ENCODE measurements at regions not wholly inside any gene's neighbourhood (a gene's known extent, or its start where the extent isn't known, plus 50 kb on each side); places are given as distances from the start of the nearest gene placed in this dataset.

DNA sequence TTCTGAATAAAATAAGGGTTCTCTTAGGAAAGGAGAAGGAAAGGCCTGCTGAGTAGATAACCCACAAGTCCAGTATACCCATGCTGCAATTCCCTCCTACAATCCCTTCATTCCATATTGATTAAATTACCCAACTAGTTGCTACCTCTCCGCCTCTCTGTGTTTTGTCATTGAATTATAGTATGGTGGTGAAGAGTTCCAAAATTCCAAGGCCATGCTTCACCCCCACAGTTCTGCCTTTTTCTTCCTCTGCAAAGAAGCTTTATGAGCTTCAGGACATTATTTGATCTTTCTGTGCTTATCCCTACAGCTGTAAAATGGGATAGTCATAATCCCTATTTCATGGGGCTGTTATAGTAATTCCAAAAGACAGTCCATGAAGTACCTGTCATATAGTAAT is 215.6 kb downstream of the ACTL7B start:
- WGBS (ENCODE audit: low lambda C conversion rate, missing lambda C conversion rate), result 100% methylated on average over 1 of the region's 1 CpG
- no peaks in the 10 kb centered on the region for H4K20me1 ChIP-seq (ENCODE audit: insufficient read depth, poor library complexity, severe bottlenecking)
- no peak for DNase-seq (ENCODE audit: low spot score)
- peaks cover 8% of the 10 kb centered on the region for H3K4me1 ChIP-seq (ENCODE audit: insufficient read depth)
- no peak overlapping the region for H3K4me3 ChIP-seq
- no peaks in the 10 kb centered on the region for H3K79me2 ChIP-seq
- H3K4me2 ChIP-seq, result no peak overlapping the region
- no peak for TF ChIP-seq EZH2 (IDR thresholded peaks at IDR 0.05; ENCODE audit: borderline replicate concordance)
- no peak for TF ChIP-seq CTCF (IDR thresholded peaks at IDR 0.05; ENCODE audit: poor library complexity)
- TF ChIP-seq EZH2phosphoT487 (IDR thresholded peaks at IDR 0.05; ENCODE audit: low read depth, severe bottlenecking, unreplicated experiment), result no peak
- H3K27me3 ChIP-seq, result no peaks in the 10 kb centered on the region
- no peaks in the 10 kb centered on the region for H3K36me3 ChIP-seq (replicated peaks; ENCODE audit: insufficient read depth, low read depth)
- no peaks in the 10 kb centered on the region for H3K9me3 ChIP-seq (ENCODE audit: low read depth)
- H3K9me2 ChIP-seq (replicated peaks; ENCODE audit: insufficient read depth), result no peaks in the 10 kb centered on the region
- peak overlapping the region; percentile 28 for H3K27ac ChIP-seq
- H2AFZ ChIP-seq, result no peak overlapping the region

DNA sequence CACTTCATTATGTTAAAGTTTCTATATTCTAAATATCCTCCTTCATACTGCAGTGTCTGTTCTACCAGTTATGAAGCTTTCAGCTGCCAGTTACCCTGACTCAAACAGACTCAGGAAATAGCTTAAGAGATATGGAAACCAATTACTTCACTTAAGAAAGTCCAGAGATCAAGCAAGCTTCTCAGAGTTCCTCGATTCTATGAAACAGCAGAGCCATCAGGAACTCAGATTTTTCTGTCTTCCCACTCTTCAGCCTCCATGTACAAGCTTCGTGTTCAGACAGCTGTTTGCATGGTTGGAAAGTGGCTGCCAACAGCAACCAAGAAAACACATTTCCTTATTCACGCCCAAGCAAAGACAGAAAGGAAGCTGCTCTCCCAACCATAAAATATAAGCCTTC is 216.1 kb downstream of the ACTL7B start:
- Histone ChIP-seq H3K79me2 (no peaks in the 10 kb centered on the region), H3K4me1 (ENCODE audit: insufficient read depth) (peaks cover 8% of the 10 kb centered on the region), H2AFZ (no peak overlapping the region), H4K20me1 (ENCODE audit: insufficient read depth, poor library complexity, severe bottlenecking) (no peaks in the 10 kb centered on the region), H3K36me3 (replicated peaks; ENCODE audit: insufficient read depth, low read depth) (no peaks in the 10 kb centered on the region), H3K27me3 (no peaks in the 10 kb centered on the region), H3K27ac (peak overlapping the region; percentile 28), H3K4me2 (no peak overlapping the region), H3K4me3 (no peak overlapping the region), H3K9me3 (ENCODE audit: low read depth) (no peaks in the 10 kb centered on the region), H3K9me2 (replicated peaks; ENCODE audit: insufficient read depth) (no peaks in the 10 kb centered on the region)
- DNase-seq (ENCODE audit: low spot score), result no peak
- TF ChIP-seq EZH2 (IDR thresholded peaks at IDR 0.05; ENCODE audit: borderline replicate concordance), result no peak
- no peak for TF ChIP-seq CTCF (IDR thresholded peaks at IDR 0.05; ENCODE audit: poor library complexity)
- no peak for TF ChIP-seq EZH2phosphoT487 (IDR thresholded peaks at IDR 0.05; ENCODE audit: low read depth, severe bottlenecking, unreplicated experiment)
- WGBS (ENCODE audit: low lambda C conversion rate, missing lambda C conversion rate), result 68% methylated on average over 3 of the region's 3 CpGs

DNA sequence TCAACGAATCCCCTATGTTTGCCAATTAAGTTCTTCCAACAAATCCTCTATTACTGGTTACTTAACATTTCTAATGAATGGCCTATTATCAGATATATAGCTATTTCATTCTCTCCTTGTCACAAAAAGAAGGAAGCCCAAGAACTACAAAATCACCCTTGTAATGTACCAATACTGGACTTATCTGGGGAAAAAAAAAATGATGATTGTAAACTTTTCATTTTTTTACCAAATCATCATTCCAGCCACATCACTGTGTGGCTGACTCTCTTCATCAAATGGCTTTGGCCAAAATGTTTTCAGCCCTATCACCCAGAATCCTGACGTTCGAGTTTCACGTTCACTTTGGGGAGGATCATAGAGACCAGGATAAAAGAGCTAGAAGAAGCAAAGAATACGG is 216.7 kb downstream of the ACTL7B start:
- DNase-seq (ENCODE audit: low spot score), result no peak
- 92% methylated on average over 5 of the region's 5 CpGs for WGBS (ENCODE audit: low lambda C conversion rate, missing lambda C conversion rate)
- no peak for TF ChIP-seq CTCF (IDR thresholded peaks at IDR 0.05; ENCODE audit: poor library complexity)
- no peak for TF ChIP-seq EZH2 (IDR thresholded peaks at IDR 0.05; ENCODE audit: borderline replicate concordance)
- TF ChIP-seq EZH2phosphoT487 (IDR thresholded peaks at IDR 0.05; ENCODE audit: low read depth, severe bottlenecking, unreplicated experiment), result no peak
- Histone ChIP-seq H3K27ac (no peak overlapping the region), H3K36me3 (replicated peaks; ENCODE audit: insufficient read depth, low read depth) (no peaks in the 10 kb centered on the region), H3K4me3 (no peak overlapping the region), H3K27me3 (no peaks in the 10 kb centered on the region), H3K4me2 (no peak overlapping the region), H2AFZ (no peak overlapping the region), H3K9me3 (ENCODE audit: low read depth) (no peaks in the 10 kb centered on the region), H3K79me2 (no peaks in the 10 kb centered on the region), H4K20me1 (ENCODE audit: insufficient read depth, poor library complexity, severe bottlenecking) (no peaks in the 10 kb centered on the region), H3K9me2 (replicated peaks; ENCODE audit: insufficient read depth) (no peaks in the 10 kb centered on the region), H3K4me1 (ENCODE audit: insufficient read depth) (peaks cover 8% of the 10 kb centered on the region)

GRCh38 chr9:108637340-108637739 is 218.4 kb downstream of the ACTL7B start:
- no peak overlapping the region for H3K27ac ChIP-seq
- DNase-seq (ENCODE audit: low spot score), result no peak
- no peak overlapping the region for H2AFZ ChIP-seq
- H3K27me3 ChIP-seq, result no peaks in the 10 kb centered on the region
- H3K9me3 ChIP-seq (ENCODE audit: low read depth), result no peaks in the 10 kb centered on the region
- TF ChIP-seq EZH2phosphoT487 (IDR thresholded peaks at IDR 0.05; ENCODE audit: low read depth, severe bottlenecking, unreplicated experiment) (no peak), CTCF (IDR thresholded peaks at IDR 0.05; ENCODE audit: poor library complexity) (no peak), EZH2 (IDR thresholded peaks at IDR 0.05; ENCODE audit: borderline replicate concordance) (no peak)
- H3K9me2 ChIP-seq (replicated peaks; ENCODE audit: insufficient read depth), result no peaks in the 10 kb centered on the region
- H3K4me1 ChIP-seq (ENCODE audit: insufficient read depth), result peaks cover 8% of the 10 kb centered on the region
- H4K20me1 ChIP-seq (ENCODE audit: insufficient read depth, poor library complexity, severe bottlenecking), result no peaks in the 10 kb centered on the region
- 59% methylated on average over 6 of the region's 6 CpGs for WGBS (ENCODE audit: low lambda C conversion rate, missing lambda C conversion rate)
- H3K4me3 ChIP-seq, result no peak overlapping the region
- no peak overlapping the region for H3K4me2 ChIP-seq
- H3K79me2 ChIP-seq, result no peaks in the 10 kb centered on the region
- H3K36me3 ChIP-seq (replicated peaks; ENCODE audit: insufficient read depth, low read depth), result no peaks in the 10 kb centered on the region
